GM21576 (cell line): ENCODE measurements at regions not wholly inside any gene's neighbourhood (a gene's known extent, or its start where the extent isn't known, plus 50 kb on each side); places are given as distances from the start of the nearest gene placed in this dataset.

Experiments
- ATAC-seq: cut with Tn5 transposase; IDR thresholded peaks from one replicate; pipeline ENCODE4 v1.9.1; 2021; ENCODE audit warnings: mild to moderate bottlenecking, moderate library complexity; ENCODE audit not compliant: unreplicated experiment

GRCh38 chr5:14090755-14091154 lies 52.4 kb upstream of the TRIO start:
- ATAC-seq = no peak

DNA sequence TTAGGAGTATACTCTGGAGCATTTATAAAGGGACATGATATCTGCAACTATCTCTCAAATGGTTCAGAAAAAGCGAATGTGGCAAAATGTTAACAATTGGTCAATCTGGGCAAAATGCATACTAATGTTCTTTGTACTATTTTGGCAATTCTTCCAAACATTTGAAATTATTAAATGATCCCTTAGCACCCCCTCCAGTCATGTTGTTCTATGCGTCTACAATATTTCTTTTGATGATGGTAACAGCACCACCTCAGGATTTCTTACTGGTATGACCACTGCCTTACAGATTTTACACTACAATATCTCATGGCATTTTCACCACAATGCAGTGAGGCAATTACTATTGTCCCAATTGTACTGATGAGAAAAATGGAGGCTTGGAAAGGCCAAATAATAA lies 52.9 kb upstream of the TRIO start:
- ATAC-seq = no peak

- no peak for ATAC-seq
Measured at GRCh38 chr5:14089198-14089597, 53.9 kb upstream of the TRIO start.

GRCh38 chr5:14086261-14086660 lies 56.9 kb upstream of the TRIO start:
- ATAC-seq = no peak

DNA sequence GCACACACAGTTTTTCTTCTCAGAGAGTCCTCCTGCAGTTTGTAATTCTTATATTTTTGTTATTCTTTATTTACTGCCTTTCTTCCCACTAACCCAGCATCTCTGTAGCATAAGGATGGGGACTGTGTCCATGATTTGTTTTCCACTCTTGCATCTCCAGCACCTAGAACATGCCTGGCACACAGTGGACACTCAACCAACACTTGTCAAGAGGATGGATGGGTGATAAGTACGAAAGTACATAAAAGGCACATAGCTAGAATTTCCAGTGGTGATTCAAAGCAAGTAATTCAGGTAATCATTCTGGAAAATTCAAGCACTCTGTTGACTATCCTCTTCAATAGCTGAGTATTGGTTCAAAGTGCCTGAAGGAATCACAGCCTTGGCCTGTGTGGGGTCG lies 60.2 kb upstream of the TRIO start:
- no peak for ATAC-seq

- ATAC-seq = no peak
Measured at GRCh38 chr5:14082523-14082922, 60.6 kb upstream of the TRIO start.

DNA sequence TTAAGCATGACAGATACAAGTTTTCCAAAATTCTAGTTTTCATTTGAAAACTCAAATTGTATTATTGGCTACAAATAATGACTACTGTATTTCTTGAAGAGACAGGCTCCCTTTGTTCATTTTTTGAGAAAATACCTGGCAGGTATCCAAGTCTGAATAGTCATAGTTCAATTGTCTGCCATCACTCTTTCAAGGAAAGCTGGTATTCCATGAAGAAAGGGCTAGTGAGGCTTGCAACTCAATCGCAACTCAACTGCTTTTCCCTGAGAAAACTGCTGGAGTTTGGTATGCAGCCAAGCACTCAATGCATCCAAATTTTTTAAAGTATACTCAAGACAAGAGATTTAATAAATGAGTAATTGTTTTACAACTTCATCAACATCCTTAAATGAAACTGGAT lies 61.4 kb upstream of the TRIO start:
- ATAC-seq = no peak

DNA sequence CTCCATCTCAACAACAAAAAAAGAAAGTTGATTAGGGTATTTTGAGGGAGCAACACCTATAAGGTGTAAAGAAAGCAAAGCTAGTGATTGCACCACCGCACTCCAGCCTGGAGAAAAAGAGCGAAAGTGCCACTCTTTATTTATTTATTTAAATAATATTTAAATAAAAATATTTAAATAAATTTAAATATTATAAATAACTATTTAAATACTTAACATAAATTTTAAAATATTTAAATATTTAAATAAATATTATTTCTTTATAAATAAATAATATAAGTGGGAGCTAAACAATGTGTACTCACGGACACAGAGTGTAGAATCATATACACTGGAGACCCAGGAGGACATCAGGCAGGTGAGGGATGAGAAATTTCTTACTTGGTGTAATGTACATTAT lies 64.4 kb upstream of the TRIO start:
- no peak for ATAC-seq

- no peak for ATAC-seq
Measured at GRCh38 chr5:14077501-14077900, 65.6 kb upstream of the TRIO start.

DNA sequence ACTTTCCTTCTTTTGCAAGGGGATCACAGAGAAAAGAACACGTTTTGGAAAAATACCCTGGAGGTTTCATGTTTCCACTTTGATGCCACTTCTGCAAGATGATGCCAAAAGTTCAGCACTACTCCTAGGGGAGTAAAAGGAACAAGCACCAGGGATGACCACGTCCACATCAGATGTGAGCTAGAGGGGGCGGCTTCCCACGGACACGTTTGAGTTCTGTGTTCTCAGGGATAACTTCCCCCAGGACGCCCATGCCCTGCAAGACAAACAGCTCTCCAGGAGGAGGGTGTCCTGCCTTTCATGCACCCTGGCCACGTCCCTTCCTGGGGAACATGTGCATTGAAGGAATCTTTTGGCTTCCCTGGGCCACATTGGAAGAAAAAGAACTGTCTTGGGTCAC lies 66.6 kb upstream of the TRIO start:
- no peak for ATAC-seq

- ATAC-seq = no peak
Measured at GRCh38 chr5:14075937-14076336, 67.2 kb upstream of the TRIO start.

GRCh38 chr5:14071433-14071832 lies 71.7 kb upstream of the TRIO start:
- ATAC-seq = no peak

GRCh38 chr5:14069021-14069420 lies 74.1 kb upstream of the TRIO start:
- ATAC-seq = no peak

- no peak for ATAC-seq
Measured at GRCh38 chr5:14068136-14068535, 75.0 kb upstream of the TRIO start.

DNA sequence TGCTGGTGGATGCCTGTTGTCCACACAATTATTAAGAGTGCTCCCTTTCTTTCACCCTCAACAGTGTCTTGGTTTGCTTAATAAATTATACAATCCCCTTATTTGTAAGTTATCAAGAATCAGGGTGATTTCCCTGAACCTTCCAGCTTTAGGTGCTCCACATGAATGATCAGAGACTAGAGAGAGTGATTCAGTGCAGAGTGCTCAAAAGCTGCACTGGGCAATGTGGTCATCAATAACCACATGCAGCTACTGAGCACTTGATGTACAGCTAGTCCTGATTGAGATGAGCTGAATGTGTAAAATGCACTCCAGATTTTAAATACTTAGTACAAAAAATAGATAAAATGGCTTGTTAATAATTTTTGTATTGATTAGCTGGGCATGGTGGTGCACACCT lies 76.8 kb upstream of the TRIO start:
- ATAC-seq = no peak

GRCh38 chr5:14064841-14065240 lies 78.3 kb upstream of the TRIO start:
- ATAC-seq = no peak

DNA sequence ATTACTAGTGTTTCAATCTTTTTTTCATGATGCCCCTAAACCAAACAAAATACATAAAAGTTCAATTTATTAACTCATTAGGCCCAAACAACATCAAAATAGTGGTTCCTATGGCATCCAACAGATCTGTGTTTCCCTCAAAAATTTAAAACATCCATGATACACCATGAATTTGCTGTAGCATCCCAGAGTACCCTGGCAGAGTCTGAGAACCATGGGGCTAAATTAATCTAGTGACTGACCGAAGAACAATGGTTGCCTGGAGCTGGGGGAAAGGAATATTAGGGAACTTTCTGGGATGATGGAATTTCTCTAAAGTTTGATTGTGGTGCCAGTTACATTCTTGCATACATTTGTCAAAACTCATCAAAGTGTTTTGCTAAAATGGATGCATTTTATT lies 79.5 kb upstream of the TRIO start:
- no peak for ATAC-seq

DNA sequence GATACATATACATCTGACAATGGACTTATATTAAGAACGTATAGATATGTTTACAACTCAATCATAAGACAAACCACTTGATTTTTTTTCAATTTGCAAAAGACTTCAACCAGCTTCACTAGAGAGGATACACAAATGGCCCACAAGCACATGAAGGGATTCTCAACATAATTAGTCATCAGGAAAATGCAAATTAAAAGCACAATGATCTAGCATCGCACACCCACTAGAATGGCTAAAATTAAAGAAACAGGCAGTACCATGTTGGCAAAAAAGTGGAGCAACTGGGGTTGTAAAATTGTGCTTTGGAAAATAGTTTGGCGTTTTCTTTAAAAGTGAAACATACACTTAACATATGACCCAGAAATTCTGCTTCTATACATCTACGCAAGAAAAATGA lies 80.0 kb upstream of the TRIO start:
- ATAC-seq = no peak

DNA sequence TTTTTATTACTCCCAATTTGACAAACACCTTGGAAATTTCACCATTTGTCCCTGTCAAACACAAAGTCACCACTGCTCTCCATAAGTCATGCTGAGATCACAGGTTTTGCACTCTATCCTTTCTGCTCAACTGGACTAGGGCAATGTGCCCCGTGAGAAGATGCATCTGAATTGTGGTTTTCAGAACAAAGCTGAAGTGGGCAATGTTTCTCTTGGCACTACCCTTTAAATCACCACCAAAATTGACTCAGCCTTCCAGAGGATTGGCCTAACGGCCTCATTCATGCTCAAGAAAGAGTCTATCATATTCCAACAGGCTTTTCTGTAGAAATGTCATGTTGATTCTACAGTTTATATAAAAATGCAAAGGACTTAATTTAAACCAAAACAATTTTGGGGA lies 81.0 kb upstream of the TRIO start:
- ATAC-seq = no peak

- ATAC-seq = no peak
Measured at GRCh38 chr5:14061106-14061505, 82.0 kb upstream of the TRIO start.

DNA sequence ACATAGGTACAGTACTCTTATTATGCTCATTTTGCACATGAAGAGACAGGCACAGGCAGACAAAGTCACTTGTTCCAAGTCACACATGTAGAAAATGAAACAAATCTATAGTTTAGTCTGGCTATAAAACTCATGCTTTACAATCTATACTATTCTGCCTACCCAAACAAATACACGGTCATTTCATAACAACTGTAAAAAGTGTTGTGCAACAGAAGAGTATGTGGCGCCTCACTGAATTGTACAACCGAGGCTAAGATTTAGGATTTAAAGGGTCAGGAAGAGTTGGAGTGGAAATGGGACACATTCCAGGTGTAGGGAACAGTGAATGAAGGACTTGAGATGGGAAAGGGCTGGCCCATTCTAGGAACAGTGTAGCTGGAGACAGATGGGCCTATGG lies 82.9 kb upstream of the TRIO start:
- no peak for ATAC-seq

DNA sequence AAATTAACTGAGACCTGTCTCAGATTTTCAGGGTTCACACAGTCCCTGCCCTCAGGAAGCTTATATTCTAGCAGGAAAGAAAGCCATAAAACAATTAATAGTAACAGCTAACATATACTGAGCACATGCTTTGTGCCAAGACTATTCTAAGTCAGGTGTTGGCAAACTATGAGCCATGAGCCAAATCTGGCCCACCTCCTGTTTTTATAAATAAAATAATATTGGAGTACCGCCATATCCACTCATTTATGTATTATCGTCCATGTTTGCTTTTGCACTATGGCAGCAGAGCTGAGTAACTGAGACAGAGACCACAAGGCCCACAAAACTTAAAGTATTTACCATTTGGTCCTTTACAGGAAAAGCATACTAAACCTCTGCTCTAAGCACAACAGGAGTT lies 83.3 kb upstream of the TRIO start:
- ATAC-seq = no peak

DNA sequence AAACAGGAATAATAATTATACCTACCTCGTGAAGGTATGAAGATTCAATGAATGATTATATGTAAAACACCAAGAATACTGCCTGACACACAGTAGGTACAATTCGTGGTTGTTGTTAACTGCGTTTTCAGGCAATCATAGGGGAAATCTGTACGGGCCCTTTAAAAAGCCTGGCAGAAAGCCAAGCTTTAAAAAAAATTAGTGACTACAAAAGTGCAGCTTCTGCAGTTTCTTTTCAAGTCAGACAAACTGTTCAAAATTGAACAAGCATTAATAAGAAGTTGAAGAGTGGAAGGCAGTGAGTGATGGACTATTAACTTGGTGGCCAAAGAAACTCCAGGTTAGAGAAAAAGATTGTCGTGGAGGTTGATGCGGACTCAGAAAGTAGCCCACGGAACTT lies 85.9 kb upstream of the TRIO start:
- no peak for ATAC-seq

- no peak for ATAC-seq
Measured at GRCh38 chr5:14056039-14056438, 87.1 kb upstream of the TRIO start.
